ENCODE measurements at regions not wholly inside any gene's neighbourhood (a gene's known extent, or its start where the extent isn't known, plus 50 kb on each side); places are given as distances from the start of the nearest gene placed in this dataset.

GRCh38 chr3:20997183-20997582 is 753.8 kb downstream of the ZNF385D start:
- in situ Hi-C loops (cut with MboI; ENCODE audit: low sequenced_read_pairs) (no loop called here), dilution Hi-C loops (cut with HindIII; ENCODE audit: low sequenced_read_pairs, unreplicated experiment) (no loop called here)
- H3K36me3 ChIP-seq (ENCODE audit: control insufficient read depth, insufficient read depth, low read length) = no peaks in the 10 kb centered on the region

More at GRCh38 chr3:20997183-20997582, 753.8 kb downstream of the ZNF385D start:
- no peak overlapping the region for H4K91ac ChIP-seq (ENCODE audit: insufficient read depth, low read depth, low read length)
- H4K5ac ChIP-seq (ENCODE audit: low read depth, low read length) = no peak overlapping the region
- intact Hi-C loops (cut with micrococcal nuclease) = no loop called here
- no TSS peak for BruUV-seq (replicated peaks)
- no peak overlapping the region for H2BK5ac ChIP-seq (ENCODE audit: low read depth, low read length, poor library complexity, severe bottlenecking)
- POLR2A ChIA-PET (ENCODE audit: unreplicated experiment) = no interaction called here
- H2BK15ac ChIP-seq (ENCODE audit: low read depth, low read length) = no peak overlapping the region
- no peaks in the 10 kb centered on the region for H3K9me1 ChIP-seq (ENCODE audit: insufficient read depth, low read length)
- no peak overlapping the region for H3K4ac ChIP-seq (ENCODE audit: low read depth, low read length)
- no peak for TF ChIP-seq SMC3 (IDR thresholded peaks at IDR 0.05; ENCODE audit: low read depth, low read length)
- TF ChIP-seq POLR2A (IDR thresholded peaks at IDR 0.05; ENCODE audit: low read depth, low read length) = no peak
- CTCF ChIA-PET = no interaction called here
- no peak overlapping the region for H3K18ac ChIP-seq (ENCODE audit: low read depth, low read length)
- H3K79me1 ChIP-seq (ENCODE audit: low read depth in 1 of 2, low read length in 2 of 2) = no peaks in the 10 kb centered on the region
- H2BK20ac ChIP-seq (ENCODE audit: low read depth, low read length) = no peak overlapping the region
- H3K9ac ChIP-seq (ENCODE audit: low read depth, low read length) = no peak overlapping the region
- H2BK120ac ChIP-seq (ENCODE audit: low read depth, low read length) = no peak overlapping the region
- no peak overlapping the region for H2AK5ac ChIP-seq (ENCODE audit: low read depth, low read length)
- no peaks in the 10 kb centered on the region for H4K20me1 ChIP-seq (ENCODE audit: insufficient read depth, low read length)
- no peaks in the 10 kb centered on the region for H3K27me3 ChIP-seq (ENCODE audit: control insufficient read depth, insufficient read depth, low read length)
- no peak overlapping the region for H2AFZ ChIP-seq (replicated peaks; ENCODE audit: low read length, poor library complexity)
- H3K23ac ChIP-seq (ENCODE audit: low read depth, low read length) = no peak overlapping the region
- DNase-seq = no peak
- H2AK9ac ChIP-seq (replicated peaks; ENCODE audit: low read depth, low read length, poor library complexity) = no peak overlapping the region
- H3K9me3 ChIP-seq (ENCODE audit: control insufficient read depth, insufficient read depth, low read length) = no peaks in the 10 kb centered on the region; the same call in 1 of the 2 replicates
- H3K56ac ChIP-seq (ENCODE audit: extremely low read depth, insufficient read depth, low read length) = no peak overlapping the region
- no CpG with 5 or more reads among the region's 2 CpGs for WGBS, 2 experiments (ENCODE audit: extremely low coverage in 2 of 2, insufficient read length in 1 of 2)
- no peaks in the 10 kb centered on the region for H3K4me1 ChIP-seq (ENCODE audit: control insufficient read depth, insufficient read depth, low read length)
- no peak overlapping the region for H4K8ac ChIP-seq (ENCODE audit: low read depth in 2 of 2, low read length in 2 of 2)
- H3K4me3 ChIP-seq (ENCODE audit: insufficient read depth, low read depth, low read length) = no peak overlapping the region
- ATAC-seq (ENCODE audit: low read depth) = no peak
- no peak overlapping the region for H3K14ac ChIP-seq (replicated peaks; ENCODE audit: low read depth, low read length)
- no peak overlapping the region for H3K27ac ChIP-seq (ENCODE audit: insufficient read depth, low read length)
- H3K4me2 ChIP-seq (ENCODE audit: low read depth, low read length) = no peak overlapping the region
